ENCODE measurements at regions not wholly inside any gene's neighbourhood (a gene's known extent, or its start where the extent isn't known, plus 50 kb on each side); places are given as distances from the start of the nearest gene placed in this dataset.

DNA sequence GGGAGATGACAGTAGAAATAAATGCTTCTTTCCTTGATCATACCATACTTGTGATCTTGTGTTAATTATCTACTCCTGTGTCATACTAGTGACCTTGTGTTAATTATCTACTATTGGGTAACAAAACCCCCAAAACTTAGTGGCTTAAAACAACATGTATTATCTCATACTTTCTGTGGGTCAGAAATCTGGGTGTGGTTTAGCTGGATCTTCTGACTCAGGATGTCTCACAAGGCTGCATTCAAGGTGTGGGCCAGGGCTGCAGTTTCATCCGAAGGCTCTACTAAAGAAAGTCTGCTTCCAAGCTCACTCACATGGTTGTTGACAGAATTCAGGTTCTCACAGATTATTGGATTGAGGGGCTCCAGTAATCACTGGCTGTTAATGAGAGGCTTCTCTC lies 70.3 kb upstream of the NDP start:
- Histone ChIP-seq H3K27me3 (replicated peaks in 1 of 7) (peaks cover 0 to 4% (median 0%) of the 10 kb centered on the region in 7 donors), H3K36me3 (no peaks in the 10 kb centered on the region), H3K4me3 (no peak overlapping the region), H3K9me3 (no peaks in the 10 kb centered on the region), H3K4me1 (no peaks in the 10 kb centered on the region), H3K27ac (no peak overlapping the region)
- no peak for TF ChIP-seq POLR2A (IDR thresholded peaks at IDR 0.05)
- no peak for TF ChIP-seq POLR2AphosphoS5 (IDR thresholded peaks at IDR 0.05)
- TF ChIP-seq, protein P1, sequence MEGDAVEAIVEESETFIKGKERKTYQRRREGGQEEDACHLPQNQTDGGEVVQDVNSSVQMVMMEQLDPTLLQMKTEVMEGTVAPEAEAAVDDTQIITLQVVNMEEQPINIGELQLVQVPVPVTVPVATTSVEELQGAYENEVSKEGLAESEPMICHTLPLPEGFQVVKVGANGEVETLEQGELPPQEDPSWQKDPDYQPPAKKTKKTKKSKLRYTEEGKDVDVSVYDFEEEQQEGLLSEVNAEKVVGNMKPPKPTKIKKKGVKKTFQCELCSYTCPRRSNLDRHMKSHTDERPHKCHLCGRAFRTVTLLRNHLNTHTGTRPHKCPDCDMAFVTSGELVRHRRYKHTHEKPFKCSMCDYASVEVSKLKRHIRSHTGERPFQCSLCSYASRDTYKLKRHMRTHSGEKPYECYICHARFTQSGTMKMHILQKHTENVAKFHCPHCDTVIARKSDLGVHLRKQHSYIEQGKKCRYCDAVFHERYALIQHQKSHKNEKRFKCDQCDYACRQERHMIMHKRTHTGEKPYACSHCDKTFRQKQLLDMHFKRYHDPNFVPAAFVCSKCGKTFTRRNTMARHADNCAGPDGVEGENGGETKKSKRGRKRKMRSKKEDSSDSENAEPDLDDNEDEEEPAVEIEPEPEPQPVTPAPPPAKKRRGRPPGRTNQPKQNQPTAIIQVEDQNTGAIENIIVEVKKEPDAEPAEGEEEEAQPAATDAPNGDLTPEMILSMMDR (IDR thresholded peaks at IDR 0.05 in 8 of 11, conservative IDR thresholded peaks at IDR 0.05 in 3 of 11): no peak
- no peak for DNase-seq
- intact Hi-C loops (cut with DNase I; ENCODE audit: low total_unique reads): no loop called here
- 54 to 100% (median 85%) methylated on average over 1 of the region's 1 CpG for WGBS, 5 donors

- Histone ChIP-seq H3K36me3 (no peaks in the 10 kb centered on the region), H3K4me3 (no peak overlapping the region), H3K9me3 (no peaks in the 10 kb centered on the region), H3K27ac (no peak overlapping the region), H3K27me3 (replicated peaks in 1 of 7) (peaks cover 0 to 4% (median 0%) of the 10 kb centered on the region in 7 donors), H3K4me1 (no peaks in the 10 kb centered on the region)
- no peak for TF ChIP-seq POLR2AphosphoS5 (IDR thresholded peaks at IDR 0.05)
- no peak for TF ChIP-seq POLR2A (IDR thresholded peaks at IDR 0.05)
- TF ChIP-seq, protein P1 (IDR thresholded peaks at IDR 0.05 in 8 of 11, conservative IDR thresholded peaks at IDR 0.05 in 3 of 11): no peak
- no peak for DNase-seq
- 64 to 94% (median 72%) methylated on average over 1 of the region's 1 CpG for WGBS, 5 donors
- intact Hi-C loops (cut with DNase I; ENCODE audit: low total_unique reads): no loop called here
Observed at GRCh38 chrX:44042751-44043150, 69.6 kb upstream of the NDP start.

DNA sequence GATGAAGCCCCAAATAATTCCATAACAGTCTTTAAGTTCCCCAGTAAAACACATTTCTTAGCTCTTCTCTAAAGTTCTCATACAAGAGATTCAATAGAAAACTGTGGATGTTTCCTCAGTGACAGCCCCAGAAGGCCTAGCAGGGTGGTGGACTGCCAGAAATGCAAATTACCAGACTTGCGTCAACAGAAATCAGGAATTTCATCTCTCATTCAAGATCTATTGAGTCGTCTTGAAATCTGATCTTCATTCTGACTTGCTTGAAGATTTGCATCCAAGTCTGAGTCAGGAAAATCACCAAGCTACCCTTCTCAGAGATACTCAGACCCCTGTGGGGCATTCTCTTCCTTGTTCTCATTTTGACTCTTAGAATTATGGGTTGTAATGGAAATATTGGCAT lies 68.9 kb upstream of the NDP start:
- Histone ChIP-seq H3K27me3 (replicated peaks in 1 of 7) (peaks cover 0 to under 1% (median 0%) of the 10 kb centered on the region in 7 donors), H3K4me1 (no peaks in the 10 kb centered on the region), H3K27ac (no peak overlapping the region), H3K36me3 (no peaks in the 10 kb centered on the region), H3K9me3 (no peaks in the 10 kb centered on the region), H3K4me3 (no peak overlapping the region)
- intact Hi-C loops (cut with DNase I; ENCODE audit: low total_unique reads): no loop called here
- WGBS, 5 donors: 61 to 100% (median 70%) methylated on average over 2 of the region's 2 CpGs
- TF ChIP-seq, protein P1 (IDR thresholded peaks at IDR 0.05 in 8 of 11, conservative IDR thresholded peaks at IDR 0.05 in 3 of 11): no peak
- no peak for TF ChIP-seq POLR2AphosphoS5 (IDR thresholded peaks at IDR 0.05)
- TF ChIP-seq POLR2A (IDR thresholded peaks at IDR 0.05): no peak
- no peak for DNase-seq

DNA sequence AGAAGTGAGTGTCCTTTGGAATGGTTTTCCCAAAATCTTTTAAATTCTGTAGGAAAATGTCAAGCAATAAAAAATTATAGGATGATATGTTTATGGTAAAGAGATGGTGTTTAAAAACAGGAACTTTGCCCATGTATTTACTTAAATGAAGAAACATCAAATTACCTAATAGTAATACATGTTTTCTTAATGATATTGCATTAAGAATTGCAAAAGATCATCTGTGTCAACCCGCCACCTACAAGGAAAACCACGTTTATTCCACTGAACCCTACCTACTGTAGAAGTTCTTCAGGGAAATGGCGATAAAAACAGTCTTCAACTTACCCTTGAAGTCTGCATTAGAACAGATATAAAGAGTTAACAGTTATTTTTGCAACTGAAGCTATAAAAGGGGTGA lies 67.2 kb upstream of the NDP start:
- H3K9me3 ChIP-seq: no peaks in the 10 kb centered on the region
- no peak for TF ChIP-seq POLR2AphosphoS5 (IDR thresholded peaks at IDR 0.05)
- no peak for TF ChIP-seq POLR2A (IDR thresholded peaks at IDR 0.05)
- TF ChIP-seq, protein P1 (IDR thresholded peaks at IDR 0.05 in 8 of 11, conservative IDR thresholded peaks at IDR 0.05 in 3 of 11): no peak
- 53 to 86% (median 58%) methylated on average over 3 of the region's 3 CpGs for WGBS, 5 donors
- H3K27ac ChIP-seq: peak overlapping the region in 1 of 8 donors; percentile 46
- H3K36me3 ChIP-seq: no peaks in the 10 kb centered on the region
- no peak for DNase-seq
- intact Hi-C loops (cut with DNase I; ENCODE audit: low total_unique reads): no loop called here
- no peaks in the 10 kb centered on the region for H3K27me3 ChIP-seq (replicated peaks in 1 of 7)
- no peaks in the 10 kb centered on the region for H3K4me1 ChIP-seq
- no peak overlapping the region for H3K4me3 ChIP-seq
